ENCODE measurements at regions not wholly inside any gene's neighbourhood (a gene's known extent, or its start where the extent isn't known, plus 50 kb on each side); places are given as distances from the start of the nearest gene placed in this dataset.
"Not testable (repeated sequence)": the region's sequence is repeated elsewhere in the genome, so short reads cannot be mapped to it uniquely, and the experiment has no call there.

DNA sequence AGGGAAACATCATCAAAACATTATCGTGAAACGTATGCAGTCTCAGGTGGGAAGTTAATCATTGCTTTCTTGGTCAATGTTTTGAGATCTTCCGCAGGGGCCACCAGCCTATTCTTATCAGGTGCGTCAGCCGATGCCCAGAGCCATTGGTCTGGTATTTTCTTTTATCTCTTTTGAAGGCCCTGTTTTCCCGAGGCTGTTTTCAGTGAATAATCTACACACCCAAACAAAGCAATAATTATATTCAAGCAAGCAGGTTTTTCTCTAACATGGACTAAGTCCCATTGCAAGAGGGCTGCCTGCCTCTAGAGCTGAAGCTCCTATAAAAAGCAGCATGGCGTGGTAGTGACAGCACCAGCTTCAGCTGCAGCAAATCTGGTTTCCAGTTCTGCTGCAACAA lies 430.0 kb upstream of the ID2 start:
- DNase-seq (ENCODE audit: low read depth in 1 of 2, low spot score in 1 of 2), result no peak
- no peaks in the 10 kb centered on the region for H3K27me3 ChIP-seq
- H3K4me3 ChIP-seq, result no peak overlapping the region
- H3K36me3 ChIP-seq, result no peaks in the 10 kb centered on the region
- H3K27ac ChIP-seq, result no peak overlapping the region
- H3K9me3 ChIP-seq (ENCODE audit: low read depth), result no peaks in the 10 kb centered on the region
- no peaks in the 10 kb centered on the region for H3K4me1 ChIP-seq (ENCODE audit: low read depth)
- TF ChIP-seq, protein P1, sequence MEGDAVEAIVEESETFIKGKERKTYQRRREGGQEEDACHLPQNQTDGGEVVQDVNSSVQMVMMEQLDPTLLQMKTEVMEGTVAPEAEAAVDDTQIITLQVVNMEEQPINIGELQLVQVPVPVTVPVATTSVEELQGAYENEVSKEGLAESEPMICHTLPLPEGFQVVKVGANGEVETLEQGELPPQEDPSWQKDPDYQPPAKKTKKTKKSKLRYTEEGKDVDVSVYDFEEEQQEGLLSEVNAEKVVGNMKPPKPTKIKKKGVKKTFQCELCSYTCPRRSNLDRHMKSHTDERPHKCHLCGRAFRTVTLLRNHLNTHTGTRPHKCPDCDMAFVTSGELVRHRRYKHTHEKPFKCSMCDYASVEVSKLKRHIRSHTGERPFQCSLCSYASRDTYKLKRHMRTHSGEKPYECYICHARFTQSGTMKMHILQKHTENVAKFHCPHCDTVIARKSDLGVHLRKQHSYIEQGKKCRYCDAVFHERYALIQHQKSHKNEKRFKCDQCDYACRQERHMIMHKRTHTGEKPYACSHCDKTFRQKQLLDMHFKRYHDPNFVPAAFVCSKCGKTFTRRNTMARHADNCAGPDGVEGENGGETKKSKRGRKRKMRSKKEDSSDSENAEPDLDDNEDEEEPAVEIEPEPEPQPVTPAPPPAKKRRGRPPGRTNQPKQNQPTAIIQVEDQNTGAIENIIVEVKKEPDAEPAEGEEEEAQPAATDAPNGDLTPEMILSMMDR (IDR thresholded peaks at IDR 0.05; ENCODE audit: low read depth, low read length), result no peak

DNA sequence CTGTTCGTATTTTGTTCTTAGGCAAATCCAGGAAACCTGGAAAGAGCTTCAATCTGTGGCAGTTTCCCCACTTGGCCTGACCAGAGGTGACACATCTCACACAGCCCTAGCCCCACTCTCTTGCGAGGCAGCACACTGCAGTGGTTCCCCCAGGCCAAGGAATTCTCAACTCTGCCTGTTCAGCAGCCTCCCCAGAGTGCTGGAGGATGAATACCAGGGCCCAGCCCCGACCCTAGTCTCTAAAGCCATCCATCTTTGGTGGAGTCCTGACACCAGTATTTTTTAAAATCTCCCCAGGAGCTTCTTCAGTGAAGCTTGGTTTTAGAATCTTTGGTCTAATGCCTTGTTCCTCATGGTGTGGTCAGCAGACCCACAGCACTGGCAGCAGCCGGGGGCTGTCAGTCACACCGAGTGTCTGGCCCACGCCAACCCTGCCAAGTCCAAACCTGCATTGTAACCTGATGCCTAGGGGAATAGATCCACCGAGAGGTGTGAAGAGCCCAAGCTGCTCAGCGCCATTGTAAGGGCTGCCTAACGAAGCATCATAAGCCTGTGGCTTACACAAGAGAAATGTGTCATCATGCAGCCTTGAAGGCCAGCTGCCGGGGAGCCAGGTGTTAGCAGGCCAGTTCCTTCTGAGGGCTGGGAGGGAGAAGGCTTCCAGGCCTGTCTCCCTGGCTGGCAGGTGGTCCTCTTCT lies 428.7 kb upstream of the ID2 start:
- Histone ChIP-seq H3K9me3 (ENCODE audit: low read depth) (no peaks in the 10 kb centered on the region), H3K4me3 (no peak overlapping the region), H3K27me3 (no peaks in the 10 kb centered on the region), H3K36me3 (no peaks in the 10 kb centered on the region), H3K27ac (no peak overlapping the region), H3K4me1 (ENCODE audit: low read depth) (peaks cover 2% of the 10 kb centered on the region)
- TF ChIP-seq, protein P1 (IDR thresholded peaks at IDR 0.05; ENCODE audit: low read depth, low read length), result no peak
- no peak for DNase-seq (ENCODE audit: low read depth in 1 of 2, low spot score in 1 of 2)

DNA sequence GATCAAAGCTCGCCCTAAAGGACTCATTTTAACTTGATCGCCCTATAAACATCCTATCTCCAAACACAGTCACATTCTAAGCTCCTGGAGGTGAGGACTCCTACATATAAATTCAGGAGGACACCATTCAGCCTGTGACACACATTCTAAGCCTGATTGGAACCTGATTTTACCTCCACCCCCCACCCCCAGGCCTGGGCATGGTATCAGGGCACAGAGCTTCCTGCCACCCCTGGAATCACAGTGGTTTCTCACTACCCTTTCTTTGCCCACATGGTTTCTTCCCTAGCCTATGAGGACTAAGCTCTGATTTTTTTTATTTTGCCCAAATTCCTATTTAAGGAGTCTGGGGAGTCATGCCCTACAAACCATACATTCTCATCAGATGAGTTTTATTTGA lies 428.1 kb upstream of the ID2 start:
- DNase-seq (ENCODE audit: low read depth in 1 of 2, low spot score in 1 of 2), result no peak
- H3K27me3 ChIP-seq, result no peaks in the 10 kb centered on the region
- no peaks in the 10 kb centered on the region for H3K36me3 ChIP-seq
- TF ChIP-seq, protein P1 (IDR thresholded peaks at IDR 0.05; ENCODE audit: low read depth, low read length), result no peak
- peaks cover 2% of the 10 kb centered on the region for H3K4me1 ChIP-seq (ENCODE audit: low read depth)
- H3K27ac ChIP-seq, result no peak overlapping the region
- H3K4me3 ChIP-seq, result no peak overlapping the region
- H3K9me3 ChIP-seq (ENCODE audit: low read depth), result no peaks in the 10 kb centered on the region

DNA sequence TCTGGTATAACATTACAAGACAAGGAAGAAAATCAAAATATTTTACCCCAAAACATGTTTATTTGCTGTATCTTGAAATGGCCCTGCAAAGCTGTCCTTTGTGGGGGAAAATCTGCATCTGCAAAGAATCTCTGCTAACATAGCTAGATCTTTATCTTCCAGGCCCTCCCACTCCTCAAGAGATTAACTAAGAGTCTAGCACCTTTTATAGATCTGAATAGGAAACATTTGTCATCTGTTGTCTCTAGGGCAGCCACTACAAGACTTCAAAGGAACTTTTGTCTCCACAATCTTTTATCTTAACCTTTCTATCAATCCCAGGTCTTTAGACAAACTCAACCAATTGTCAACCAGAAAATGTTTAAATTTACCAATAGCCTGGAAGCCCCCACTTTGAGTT lies 427.6 kb upstream of the ID2 start:
- not testable (repeated sequence) for H3K27me3 ChIP-seq; DNase-seq (ENCODE audit: low read depth in 1 of 2, low spot score in 1 of 2); H3K9me3 ChIP-seq (ENCODE audit: low read depth); H3K4me1 ChIP-seq (ENCODE audit: low read depth); H3K36me3 ChIP-seq; H3K4me3 ChIP-seq; H3K27ac ChIP-seq

DNA sequence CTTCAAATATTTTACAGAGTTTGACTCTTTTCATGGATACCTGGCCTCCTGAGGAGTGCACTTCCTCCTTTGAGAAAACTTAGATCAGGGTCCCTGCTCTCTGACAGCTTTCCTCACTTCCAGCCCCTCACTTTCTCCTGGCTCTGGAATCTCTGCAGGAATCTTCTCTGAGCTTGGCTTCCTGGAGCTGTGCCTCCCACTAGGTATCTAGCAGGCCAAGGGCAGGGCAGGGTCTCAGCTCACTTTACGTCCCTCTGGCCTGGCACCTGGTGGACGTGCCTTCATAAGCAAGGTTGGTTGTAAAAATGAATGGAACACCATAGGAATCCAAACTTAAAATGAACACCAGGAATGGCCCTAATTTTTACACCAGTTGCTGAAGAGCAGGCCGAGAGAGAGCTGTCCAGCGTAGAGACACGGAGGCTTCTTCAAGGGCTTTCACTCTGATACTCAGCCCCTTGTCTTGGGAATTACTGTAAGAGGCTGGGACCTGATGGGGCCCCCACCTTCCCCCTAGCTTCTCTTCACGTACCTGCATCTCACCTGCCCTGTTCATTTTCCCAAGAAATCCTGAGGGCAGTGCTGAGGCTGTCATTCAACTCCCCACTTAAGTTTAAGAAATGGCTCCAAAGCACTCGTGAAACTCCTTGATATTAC lies 426.9 kb upstream of the ID2 start:
- Histone ChIP-seq H3K36me3 (no peaks in the 10 kb centered on the region), H3K9me3 (ENCODE audit: low read depth) (no peaks in the 10 kb centered on the region), H3K4me3 (no peak overlapping the region), H3K27me3 (no peaks in the 10 kb centered on the region), H3K4me1 (ENCODE audit: low read depth) (peaks cover 2% of the 10 kb centered on the region), H3K27ac (no peak overlapping the region)
- TF ChIP-seq, protein P1 (IDR thresholded peaks at IDR 0.05; ENCODE audit: low read depth, low read length), result no peak
- DNase-seq (ENCODE audit: low read depth in 1 of 2, low spot score in 1 of 2), result peak in 1 of 2 donors; percentile 19

DNA sequence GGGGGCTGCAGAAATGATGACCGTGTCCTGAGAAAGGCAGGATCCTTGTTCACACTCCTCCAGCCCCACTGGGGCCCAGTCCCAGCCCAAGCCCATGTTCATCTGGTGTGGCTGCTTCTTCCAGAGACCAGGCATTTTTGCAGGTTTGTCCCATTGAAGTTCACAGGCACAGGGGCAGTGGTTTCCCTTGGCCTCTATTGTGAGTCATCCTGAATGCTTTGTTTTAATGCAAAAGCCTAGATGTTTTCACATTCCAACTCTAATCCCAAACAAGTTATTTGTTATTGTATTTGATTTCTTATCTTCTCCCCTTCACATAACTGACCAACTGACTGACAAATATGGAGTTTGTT lies 426.4 kb upstream of the ID2 start:
- TF ChIP-seq, protein P1 (IDR thresholded peaks at IDR 0.05; ENCODE audit: low read depth, low read length), result no peak
- no peaks in the 10 kb centered on the region for H3K9me3 ChIP-seq (ENCODE audit: low read depth)
- H3K36me3 ChIP-seq, result no peaks in the 10 kb centered on the region
- no peak for DNase-seq (ENCODE audit: low read depth in 1 of 2, low spot score in 1 of 2)
- no peak overlapping the region for H3K4me3 ChIP-seq
- no peaks in the 10 kb centered on the region for H3K27me3 ChIP-seq
- peaks cover 2% of the 10 kb centered on the region for H3K4me1 ChIP-seq (ENCODE audit: low read depth)
- H3K27ac ChIP-seq, result no peak overlapping the region
